Globus pallidus (tissue), 1 donor: ENCODE measurements at regions not wholly inside any gene's neighbourhood (a gene's known extent, or its start where the extent isn't known, plus 50 kb on each side); places are given as distances from the start of the nearest gene placed in this dataset.
"Not testable (repeated sequence)": the region's sequence is repeated elsewhere in the genome, so short reads cannot be mapped to it uniquely, and the experiment has no call there.

Experiments
- DNase-seq: peaks from one replicate; pipeline ENCODE4 v3.0.0-alpha.2; 2015; ENCODE audit warnings: low spot score

GRCh38 chr2:53536583-53537361, 230.8 kb upstream of the CHAC2 start:
- no peak for DNase-seq

- DNase-seq, result peak; percentile 60
These were observed 232.3 kb upstream of the CHAC2 start for GRCh38 chr2:53535234-53535840.

DNA sequence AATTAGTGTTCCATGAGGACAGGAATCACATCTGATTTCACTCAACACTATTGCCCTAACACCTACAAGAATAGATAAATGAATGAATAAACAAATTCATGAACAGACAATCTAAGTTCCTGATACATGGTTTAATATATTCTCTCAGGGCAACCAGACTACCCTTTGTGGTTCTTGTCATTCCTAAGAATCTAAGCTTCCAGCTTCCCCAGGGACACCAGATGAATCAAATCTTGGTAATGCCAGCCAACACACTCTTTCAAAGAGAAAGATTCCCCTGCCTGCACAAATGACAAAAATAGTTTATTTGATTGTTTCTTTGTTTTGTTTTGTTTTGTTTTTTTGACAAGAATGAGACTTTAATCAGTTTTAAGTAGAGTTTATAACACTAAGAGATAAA, 237.5 kb upstream of the CHAC2 start:
- no peak for DNase-seq

DNA sequence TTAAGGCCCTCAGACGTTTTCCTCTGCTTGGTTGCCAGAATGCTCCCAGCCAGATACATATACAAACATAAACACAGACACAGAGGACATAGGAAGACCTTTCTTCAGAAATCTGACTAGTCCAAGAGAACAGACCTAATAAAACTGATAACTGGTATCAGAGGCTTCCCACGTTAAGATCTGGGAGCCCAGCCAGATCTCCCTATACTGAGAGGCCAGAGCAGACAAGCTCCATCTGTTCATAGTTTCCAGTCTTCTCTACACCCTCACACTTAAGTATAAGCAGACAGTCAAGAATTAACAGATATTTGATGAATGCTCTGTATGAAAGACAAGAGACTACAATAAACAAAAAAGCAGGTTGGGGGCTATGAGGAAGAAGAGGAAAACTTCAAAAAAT, 240.5 kb upstream of the CHAC2 start:
- no peak for DNase-seq

DNA sequence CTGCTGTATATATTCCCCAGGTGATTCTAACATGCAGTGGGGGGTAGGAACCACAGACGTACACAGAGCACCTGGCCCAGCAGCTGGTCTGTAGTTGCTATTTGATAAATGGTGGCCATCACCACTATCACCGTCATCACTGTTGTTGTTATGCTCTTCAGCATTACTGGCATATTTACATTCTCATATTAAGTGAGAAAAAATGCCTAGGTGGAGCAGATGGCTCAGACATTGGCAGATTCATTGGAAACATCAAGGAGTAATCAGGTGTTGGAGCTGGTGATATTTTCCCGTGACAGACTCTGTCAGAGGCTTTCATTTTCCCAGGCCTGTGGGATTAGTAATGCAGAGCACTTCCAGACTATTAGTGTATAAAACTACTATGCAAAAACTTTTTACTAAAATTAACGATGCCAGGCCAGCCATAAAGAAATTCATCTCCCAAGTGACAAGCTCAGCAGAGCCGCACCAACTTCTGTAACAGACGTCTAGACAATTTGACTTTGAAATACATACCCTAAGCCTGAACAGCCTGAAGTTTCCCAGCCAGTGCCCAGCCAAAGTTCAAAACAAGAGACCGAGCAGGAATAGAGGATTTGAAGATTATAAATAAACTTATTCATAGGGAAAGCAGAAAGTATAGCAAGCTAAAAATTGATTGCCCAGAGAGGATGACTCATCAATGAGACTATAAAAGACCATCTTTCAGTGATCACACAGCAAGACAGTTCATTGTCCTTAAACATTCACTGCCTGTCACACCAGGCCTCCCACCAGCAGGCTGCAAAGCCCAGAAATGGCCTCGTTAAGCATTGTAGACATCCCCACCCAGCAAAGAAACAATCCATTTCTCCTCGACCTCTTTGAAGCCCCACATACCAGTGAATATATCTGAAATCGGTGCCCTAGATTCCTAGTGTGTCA, 247.4 kb upstream of the CHAC2 start:
- no peak for DNase-seq

GRCh38 chr2:53517406-53517805, 250.2 kb upstream of the CHAC2 start:
- no peak for DNase-seq

GRCh38 chr2:53516650-53517049, 251.0 kb upstream of the CHAC2 start:
- no peak for DNase-seq

DNA sequence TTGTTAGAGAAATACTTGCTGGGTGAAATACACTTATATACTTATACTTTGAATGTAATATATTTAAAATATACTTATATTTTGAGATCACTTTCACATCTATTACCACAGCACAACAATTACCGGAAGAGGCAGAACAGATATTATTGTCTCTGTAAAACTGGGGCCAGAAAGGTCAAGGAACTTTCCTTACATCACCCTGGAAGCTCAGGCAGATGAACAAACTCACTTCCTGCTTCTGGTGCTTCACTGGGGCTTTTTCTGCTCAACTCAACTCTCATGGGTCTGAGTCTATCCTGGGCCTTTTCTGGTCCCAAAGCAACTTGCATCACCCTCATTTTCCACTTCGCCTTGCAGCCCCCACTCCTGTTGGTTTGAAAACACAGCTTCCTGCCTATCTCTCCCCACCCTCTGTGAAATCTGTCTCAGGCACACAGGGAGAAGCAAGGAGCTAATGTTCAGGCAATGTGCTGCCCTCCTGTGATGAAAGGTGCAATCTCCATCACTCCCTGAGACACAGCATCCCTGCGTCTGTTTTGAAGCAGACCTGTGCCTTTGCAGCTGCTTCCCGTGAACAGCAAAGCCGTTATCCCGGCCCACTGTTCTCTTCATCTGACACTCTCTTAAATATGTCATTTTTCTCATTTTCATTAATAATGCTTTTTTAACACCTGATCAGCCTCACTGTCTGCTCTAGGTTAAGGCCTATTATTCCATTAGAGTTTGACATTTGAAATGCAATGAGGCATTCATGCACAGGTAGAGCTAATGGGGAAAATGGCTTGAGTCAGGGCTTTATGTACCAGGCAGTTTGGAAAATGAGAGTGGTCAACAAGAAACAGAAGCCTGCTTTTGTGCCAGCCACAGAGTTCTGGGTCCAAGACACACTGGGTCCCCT, 251.9 kb upstream of the CHAC2 start:
- DNase-seq, result no peak

- no peak for DNase-seq
These were observed 254.4 kb upstream of the CHAC2 start for GRCh38 chr2:53513167-53513666.

GRCh38 chr2:53512071-53512826, 255.4 kb upstream of the CHAC2 start:
- no peak for DNase-seq

DNA sequence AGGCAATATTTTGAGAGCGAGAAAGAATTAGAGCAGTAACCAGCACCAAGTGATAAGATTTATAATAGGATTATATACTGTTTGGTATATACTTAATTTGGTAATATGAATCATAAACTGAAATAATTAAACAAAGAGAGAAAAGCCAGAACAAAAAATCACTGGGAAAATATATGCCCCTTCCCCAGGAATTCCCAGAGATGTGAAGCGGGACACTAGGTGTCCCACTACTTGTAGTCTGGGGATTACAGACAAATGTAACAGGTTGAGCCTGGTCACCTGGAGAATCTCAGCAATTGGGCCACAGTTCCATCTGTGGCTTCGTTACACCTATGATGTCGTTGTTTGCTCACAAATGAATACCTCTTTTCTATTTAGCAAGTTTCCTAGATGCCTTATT, 256.1 kb upstream of the CHAC2 start:
- no peak for DNase-seq

DNA sequence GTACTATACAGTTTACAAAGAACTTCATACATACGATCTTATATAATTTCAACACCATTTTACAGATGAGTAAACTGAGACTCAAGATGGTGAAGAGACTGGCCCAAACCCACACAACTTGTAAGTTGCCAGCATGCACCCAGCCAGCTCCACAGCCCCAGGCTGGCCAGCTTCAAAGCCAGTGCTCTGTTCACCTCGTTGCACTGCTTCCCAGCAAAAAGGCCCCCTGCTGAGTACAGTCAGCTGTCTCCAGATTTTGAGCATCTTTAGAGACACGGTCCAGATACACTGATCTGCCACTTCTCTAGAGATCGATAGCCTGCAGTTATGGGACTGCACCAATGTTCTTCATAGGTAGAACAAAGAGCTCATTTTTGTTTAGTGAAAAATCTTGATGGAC, 257.2 kb upstream of the CHAC2 start:
- no peak for DNase-seq

- no peak for DNase-seq
These were observed 257.7 kb upstream of the CHAC2 start for GRCh38 chr2:53509831-53510388.

DNA sequence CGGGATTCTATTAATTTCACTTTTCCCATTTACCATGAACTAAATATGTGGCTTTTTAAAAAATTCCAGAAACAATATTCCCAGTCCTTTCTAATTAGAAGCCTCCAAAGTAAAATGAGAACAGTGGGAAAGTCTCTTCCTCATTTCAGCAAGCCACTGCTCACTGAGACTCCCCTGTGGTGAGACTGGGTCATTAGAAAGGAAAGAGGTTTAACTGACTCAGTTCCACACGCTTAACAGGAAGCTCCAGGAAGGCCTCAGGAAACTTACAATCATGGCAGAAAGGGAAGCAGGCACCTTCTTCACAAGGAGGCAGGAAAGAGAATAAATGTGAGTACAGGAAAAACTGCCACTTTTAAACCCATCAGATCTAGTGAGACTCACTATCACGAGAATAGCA, 258.9 kb upstream of the CHAC2 start:
- DNase-seq, result no peak

- DNase-seq, result not testable (repeated sequence)
These were observed 260.5 kb upstream of the CHAC2 start for GRCh38 chr2:53507070-53507469.

- no peak for DNase-seq
These were observed 261.8 kb upstream of the CHAC2 start for GRCh38 chr2:53505826-53506225.

GRCh38 chr2:53504507-53504906, 263.1 kb upstream of the CHAC2 start:
- no peak for DNase-seq

- DNase-seq, result no peak
These were observed 267.4 kb upstream of the CHAC2 start for GRCh38 chr2:53500181-53500580.

- DNase-seq, result no peak
These were observed 269.4 kb upstream of the CHAC2 start for GRCh38 chr2:53498210-53498609.

- no peak for DNase-seq
These were observed 270.6 kb upstream of the CHAC2 start for GRCh38 chr2:53497020-53497419.
